Glomerular visceral epithelial cell (primary cell): ENCODE measurements at regions not wholly inside any gene's neighbourhood (a gene's known extent, or its start where the extent isn't known, plus 50 kb on each side); places are given as distances from the start of the nearest gene placed in this dataset.

Source experiments
- DNase-seq: peaks from one replicate; pipeline ENCODE4 v3.0.0-alpha.2; 2016; ENCODE audit errors: extremely low spot score

GRCh38 chr1:29845910-29846309 lies 609.6 kb downstream of the PTPRU start:
- DNase-seq, result no peak

DNA sequence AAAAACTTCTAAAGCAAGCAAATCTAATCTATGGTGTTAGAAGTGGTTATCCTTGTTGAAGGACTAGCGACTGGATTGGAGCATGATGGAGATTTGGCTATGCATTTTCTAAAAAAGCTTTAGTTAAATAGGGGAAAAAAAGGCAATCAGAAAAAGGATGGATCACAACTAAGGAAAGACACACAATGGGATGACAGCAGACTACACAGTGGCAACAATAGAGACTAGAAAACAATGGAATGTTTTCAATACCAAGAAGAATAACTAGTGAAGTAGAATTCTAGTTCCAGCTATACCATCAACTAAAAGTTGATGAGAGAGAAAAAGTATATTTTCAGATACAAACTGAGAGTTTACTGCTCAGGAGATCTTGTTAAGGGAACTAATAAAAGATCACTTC lies 605.8 kb downstream of the PTPRU start:
- DNase-seq, result no peak

DNA sequence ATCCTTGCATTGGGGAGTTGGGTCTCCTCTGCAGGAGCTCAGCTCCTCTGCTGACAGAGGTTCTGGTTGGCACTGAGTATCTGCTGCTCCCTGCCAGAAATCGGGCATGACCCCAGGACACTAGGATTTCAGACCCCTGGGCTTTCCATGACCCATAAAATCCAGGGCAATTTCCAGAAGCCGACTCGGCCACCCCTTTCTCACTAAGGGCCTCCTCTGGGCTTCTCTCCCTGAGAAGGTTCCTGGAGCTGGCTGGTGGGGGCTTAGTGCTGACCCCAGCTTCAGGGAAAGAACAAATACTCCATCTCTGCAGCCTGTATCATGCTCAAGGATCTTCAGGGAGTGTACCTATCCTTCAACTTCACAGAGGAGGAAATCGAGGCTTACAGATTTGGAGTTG lies 603.4 kb downstream of the PTPRU start:
- no peak for DNase-seq

GRCh38 chr1:29838738-29839320 lies 602.5 kb downstream of the PTPRU start:
- no peak for DNase-seq

DNA sequence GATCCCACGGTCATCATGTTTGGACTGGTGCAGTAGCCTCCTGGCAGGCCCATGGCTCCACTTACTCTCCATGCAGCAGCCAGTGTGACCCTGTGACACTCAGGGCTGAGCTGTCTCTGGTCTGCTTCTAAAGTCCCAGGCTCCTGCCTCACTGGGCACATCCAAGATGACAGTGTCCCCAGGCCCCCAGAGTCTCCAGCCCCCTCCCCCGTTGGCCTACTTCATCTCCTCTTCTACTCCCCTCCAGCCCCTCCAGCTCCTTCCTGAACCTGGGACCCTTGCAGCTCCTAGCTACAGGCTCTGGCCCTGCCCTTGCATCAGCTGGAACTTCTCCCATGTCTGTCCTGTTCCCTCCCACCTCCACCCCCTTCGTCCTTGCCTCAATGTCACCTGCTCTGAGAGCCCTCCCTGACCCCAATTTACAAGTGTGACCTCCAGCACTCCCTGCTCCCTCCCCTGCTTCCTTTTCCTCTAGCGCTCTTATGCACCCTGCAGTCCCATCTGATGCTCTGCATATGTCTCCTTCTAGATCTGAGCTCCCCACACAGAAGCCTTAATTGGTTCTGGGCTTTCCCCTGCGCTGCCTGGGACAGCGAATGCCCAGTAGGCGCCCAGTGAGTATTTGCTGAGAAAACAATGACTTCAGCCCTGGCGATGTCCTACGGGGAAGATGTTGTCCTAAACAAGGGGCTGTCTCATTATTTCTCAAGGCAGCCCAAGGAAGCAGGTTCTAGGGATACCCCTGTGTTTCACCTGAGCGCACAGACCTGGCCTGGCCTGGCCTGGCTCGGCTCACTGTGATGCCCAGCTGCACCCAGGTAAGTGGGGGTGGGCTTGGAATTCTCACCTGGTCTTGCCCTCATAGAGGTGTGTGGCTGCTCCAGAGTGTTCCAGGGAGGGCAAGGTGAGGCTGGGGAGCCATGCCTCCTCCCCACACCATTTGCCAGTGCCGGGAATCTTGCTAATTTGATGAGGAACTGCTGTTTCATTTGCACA lies 600.6 kb downstream of the PTPRU start:
- no peak for DNase-seq

- DNase-seq, result no peak
Observed at GRCh38 chr1:29835874-29836273, 599.6 kb downstream of the PTPRU start.

DNA sequence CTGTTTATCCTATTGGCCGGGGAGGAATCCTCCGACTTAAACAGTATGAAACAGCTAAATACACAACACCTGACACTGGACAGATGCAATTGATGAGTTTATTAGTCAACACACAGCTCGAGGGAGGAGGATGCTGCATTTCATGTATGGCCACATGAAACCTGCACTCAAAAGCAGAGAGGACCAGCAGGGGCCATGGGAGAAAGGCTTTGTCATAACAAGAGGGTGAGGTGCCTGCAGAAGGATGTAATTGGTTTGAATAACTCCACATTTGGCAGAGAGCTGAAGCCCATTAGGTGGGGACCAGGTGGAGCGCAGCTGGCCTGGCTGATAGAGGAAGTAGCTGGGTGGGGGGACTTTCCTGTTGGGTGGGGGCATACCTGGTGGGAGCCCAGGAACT lies 599.1 kb downstream of the PTPRU start:
- no peak for DNase-seq

- DNase-seq, result no peak
Observed at GRCh38 chr1:29833581-29833980, 597.3 kb downstream of the PTPRU start.

DNA sequence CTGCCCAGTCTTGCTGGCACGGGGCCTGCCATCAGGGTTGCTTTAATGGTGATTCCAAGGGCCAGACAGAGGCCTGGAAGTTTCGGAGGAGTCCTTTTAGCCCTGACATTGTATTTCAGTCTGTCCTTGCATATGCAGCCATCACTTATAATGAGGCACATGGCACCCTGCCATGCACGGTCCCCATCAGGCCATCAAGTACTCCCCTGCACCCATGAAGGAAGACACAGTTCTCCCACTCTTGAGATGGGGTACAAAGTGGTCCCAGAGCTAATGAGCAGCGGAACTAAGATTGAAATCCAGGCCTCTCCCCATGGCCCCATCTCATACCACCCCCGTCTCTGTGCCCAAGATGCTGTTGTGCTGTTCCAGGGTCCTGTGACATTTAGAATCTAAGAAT lies 596.6 kb downstream of the PTPRU start:
- DNase-seq, result no peak

DNA sequence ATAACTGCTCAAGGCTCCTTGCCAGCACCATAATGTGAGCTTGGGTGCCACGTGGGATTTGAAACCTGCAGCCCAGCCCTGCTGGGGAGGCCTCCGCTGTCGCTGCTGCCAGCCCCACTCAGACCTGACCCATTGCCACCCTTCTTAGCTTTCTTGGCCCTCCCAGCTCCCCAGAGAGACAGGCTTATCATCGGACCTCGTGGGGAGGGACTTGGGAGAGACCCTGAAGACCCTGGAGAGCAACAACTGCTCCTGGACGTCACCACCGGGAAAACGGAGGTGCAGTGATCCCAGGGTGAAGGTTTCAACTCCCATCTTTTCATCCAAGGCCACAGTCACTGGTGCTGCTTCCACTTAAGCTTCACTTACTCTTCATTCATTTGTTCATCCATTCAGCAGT lies 596.1 kb downstream of the PTPRU start:
- no peak for DNase-seq

- no peak for DNase-seq
Observed at GRCh38 chr1:29831500-29832117, 595.3 kb downstream of the PTPRU start.

DNA sequence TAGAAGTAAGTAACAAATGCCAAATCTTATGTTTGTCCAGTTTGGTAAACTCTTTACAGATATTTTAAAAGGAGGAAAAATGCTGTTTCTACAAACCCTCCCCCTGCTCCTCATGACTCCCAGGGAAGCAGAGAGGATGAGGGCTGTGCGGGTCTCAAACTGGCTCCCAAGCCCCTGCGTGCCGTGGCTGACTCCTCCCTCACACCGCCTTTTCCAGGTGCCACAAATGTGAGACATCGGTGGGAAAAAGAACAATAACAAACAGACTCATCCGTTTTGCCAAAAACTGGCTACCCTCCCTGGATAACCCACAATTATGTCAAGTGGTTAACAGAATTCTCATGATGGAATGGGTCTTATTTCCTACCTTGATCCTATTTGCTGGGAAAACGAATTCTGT lies 594.6 kb downstream of the PTPRU start:
- DNase-seq, result no peak

DNA sequence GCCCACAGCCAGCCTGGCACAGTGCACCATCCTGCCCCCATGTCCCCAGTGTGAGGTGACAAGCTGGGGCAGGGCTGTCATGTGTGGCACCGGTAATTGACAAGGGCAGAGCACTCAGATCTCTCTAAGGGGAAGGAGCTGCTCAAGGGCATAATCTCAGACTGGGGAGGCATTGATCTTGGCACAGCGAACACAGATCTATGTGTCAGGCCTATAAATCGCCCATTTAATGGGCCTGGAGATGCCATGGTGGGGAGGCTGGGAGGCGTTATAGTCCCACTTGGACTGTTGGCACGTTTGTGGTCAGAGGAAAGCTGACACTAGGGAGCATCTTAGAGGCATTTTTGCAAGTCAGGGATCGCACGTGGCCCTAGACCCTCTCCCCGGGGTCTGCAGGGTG lies 594.1 kb downstream of the PTPRU start:
- no peak for DNase-seq

- DNase-seq, result no peak
Observed at GRCh38 chr1:29829448-29830344, 593.4 kb downstream of the PTPRU start.

- DNase-seq, result no peak
Observed at GRCh38 chr1:29828526-29829447, 592.5 kb downstream of the PTPRU start.

- DNase-seq, result no peak
Observed at GRCh38 chr1:29827801-29828525, 591.6 kb downstream of the PTPRU start.

DNA sequence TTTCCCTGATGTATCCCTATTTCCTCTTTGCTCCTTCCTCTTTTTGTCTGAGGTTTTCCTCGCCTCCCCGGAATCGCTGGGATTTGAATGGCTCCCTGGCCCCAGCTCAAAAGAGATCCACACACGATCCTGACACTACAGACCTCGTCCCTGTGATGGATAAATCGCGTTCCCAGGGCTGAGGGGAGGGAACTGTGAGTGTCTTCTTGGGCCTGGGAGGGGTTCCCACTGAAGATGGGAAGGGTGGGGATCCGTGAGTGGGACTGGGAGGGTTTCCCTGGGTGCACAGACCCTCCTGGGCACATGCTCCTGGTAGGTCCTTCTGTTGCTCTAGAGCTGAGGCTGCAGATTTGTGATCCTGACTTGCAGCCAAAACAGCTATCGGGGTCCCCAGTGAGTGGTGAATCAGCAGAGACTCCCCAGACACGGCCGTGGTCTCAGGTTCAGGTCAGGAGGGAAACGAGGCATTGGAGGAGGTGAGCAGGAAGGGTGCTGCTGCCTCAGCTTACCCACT lies 591.0 kb downstream of the PTPRU start:
- no peak for DNase-seq

DNA sequence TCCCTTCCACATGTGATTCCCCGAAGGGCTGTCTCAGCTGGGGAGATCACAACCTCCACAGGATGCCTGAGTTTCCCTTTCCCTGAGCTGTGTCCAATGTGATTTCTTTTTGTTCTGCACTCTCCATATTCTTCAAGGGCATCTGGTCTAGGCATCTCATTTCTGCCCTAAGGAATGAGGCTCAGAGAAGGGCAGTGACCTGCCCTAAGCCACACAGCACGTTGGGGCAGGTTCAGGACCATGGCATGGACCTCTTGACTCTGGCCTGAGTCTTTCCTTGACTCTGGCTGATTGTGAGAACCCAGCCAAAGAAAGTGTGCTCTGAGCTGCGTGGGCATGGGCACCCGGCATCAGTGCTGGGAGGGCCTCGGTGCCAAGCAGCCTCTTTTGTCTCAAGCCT lies 590.3 kb downstream of the PTPRU start:
- DNase-seq, result no peak

DNA sequence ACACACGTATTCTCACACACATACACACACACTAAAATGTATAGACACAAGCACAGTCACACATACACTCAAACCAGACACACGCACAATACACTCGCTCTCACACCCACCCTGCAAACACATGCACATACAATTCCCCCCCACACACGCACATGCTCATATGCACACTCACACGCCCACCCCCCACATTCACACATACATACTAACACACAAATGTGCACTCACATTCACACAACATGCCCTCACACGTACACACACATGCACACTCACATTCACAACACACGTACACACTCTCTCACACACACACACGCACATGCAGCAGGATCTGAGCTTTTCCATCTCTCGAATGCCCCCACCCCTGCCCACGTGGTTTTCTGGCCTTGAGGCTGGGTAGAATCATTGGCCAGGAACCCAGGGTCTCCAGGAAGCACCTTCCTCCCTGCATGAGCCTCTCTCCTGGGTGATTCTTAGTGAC lies 589.7 kb downstream of the PTPRU start:
- DNase-seq, result no peak
